ENCODE measurements at regions not wholly inside any gene's neighbourhood (a gene's known extent, or its start where the extent isn't known, plus 50 kb on each side); places are given as distances from the start of the nearest gene placed in this dataset.

DNA sequence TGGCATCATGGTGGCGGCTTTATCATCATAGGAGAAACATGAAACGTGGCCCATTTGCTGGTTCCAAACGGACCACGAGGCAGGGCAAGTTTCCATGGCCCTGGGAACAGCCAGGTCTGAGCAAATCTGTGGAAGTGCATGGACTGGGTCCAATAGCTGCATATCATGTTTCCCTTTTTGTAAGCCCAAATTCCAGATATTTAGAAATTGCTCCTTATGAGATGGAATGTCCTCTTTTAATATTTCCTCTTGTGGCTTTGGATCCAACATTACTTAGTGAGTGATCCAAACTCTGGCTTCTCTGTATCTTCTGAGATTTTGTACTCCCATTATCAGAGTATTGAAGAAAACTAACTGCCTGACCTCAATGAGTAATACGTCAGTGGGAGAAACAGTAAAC lies 79.8 kb upstream of the FBXL7 start:
- TF ChIP-seq, protein P1, sequence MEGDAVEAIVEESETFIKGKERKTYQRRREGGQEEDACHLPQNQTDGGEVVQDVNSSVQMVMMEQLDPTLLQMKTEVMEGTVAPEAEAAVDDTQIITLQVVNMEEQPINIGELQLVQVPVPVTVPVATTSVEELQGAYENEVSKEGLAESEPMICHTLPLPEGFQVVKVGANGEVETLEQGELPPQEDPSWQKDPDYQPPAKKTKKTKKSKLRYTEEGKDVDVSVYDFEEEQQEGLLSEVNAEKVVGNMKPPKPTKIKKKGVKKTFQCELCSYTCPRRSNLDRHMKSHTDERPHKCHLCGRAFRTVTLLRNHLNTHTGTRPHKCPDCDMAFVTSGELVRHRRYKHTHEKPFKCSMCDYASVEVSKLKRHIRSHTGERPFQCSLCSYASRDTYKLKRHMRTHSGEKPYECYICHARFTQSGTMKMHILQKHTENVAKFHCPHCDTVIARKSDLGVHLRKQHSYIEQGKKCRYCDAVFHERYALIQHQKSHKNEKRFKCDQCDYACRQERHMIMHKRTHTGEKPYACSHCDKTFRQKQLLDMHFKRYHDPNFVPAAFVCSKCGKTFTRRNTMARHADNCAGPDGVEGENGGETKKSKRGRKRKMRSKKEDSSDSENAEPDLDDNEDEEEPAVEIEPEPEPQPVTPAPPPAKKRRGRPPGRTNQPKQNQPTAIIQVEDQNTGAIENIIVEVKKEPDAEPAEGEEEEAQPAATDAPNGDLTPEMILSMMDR (IDR thresholded peaks at IDR 0.05) = no peak
- TF ChIP-seq POLR2A (IDR thresholded peaks at IDR 0.05) = no peak

Data from uterus (tissue), 2 donors.